Muscle of leg (tissue), 3 donors: ENCODE measurements at regions not wholly inside any gene's neighbourhood (a gene's known extent, or its start where the extent isn't known, plus 50 kb on each side); places are given as distances from the start of the nearest gene placed in this dataset.

ENCODE experiments used
- DNase-seq: peaks from one replicate; pipeline ENCODE4 v3.0.0; 2013
- H3K27ac ChIP-seq: one replicate; pipeline ENCODE4 v1.5.1; 2013; ENCODE audit warnings: mild to moderate bottlenecking, low read length, control low read depth
- H3K27me3 ChIP-seq: one replicate; pipeline ENCODE4 v1.6.1; 2013; ENCODE audit warnings: low read length; ENCODE audit not compliant: control insufficient read depth, insufficient read depth
- H3K36me3 ChIP-seq: one replicate; pipeline ENCODE4 v1.6.1; 2013; ENCODE audit warnings: low read length; ENCODE audit not compliant: control insufficient read depth, insufficient read depth
- H3K4me1 ChIP-seq: one replicate; pipeline ENCODE4 v1.6.1; 2013; ENCODE audit warnings: low read length; ENCODE audit not compliant: control insufficient read depth, insufficient read depth
- H3K4me3 ChIP-seq: one replicate; pipeline ENCODE4 v1.5.1; 2013; ENCODE audit warnings: low read length, control low read depth
- H3K9me3 ChIP-seq: replicated peaks from 2 replicates; pipeline ENCODE4 v1.6.1; 2013; ENCODE audit warnings: low read depth, low read length; ENCODE audit not compliant: control insufficient read depth
- WGBS: methylation state at CpG from one replicate; pipeline ENCODE4 v1.1.5; 2013; ENCODE audit warnings: missing lambda C conversion rate; ENCODE audit not compliant: insufficient coverage; 5-methylcytosine and 5-hydroxymethylcytosine counted together

GRCh38 chr14:89053303-89053702 is 228.9 kb downstream of the TTC8 start:
- no peak overlapping the region for H3K4me3 ChIP-seq
- no peaks in the 10 kb centered on the region for H3K27me3 ChIP-seq
- DNase-seq: no peak
- H3K9me3 ChIP-seq: peaks cover 2% of the 10 kb centered on the region
- no peaks in the 10 kb centered on the region for H3K4me1 ChIP-seq
- H3K27ac ChIP-seq: no peak overlapping the region
- WGBS: no CpG with 5 or more reads among the region's 5 CpGs
- no peaks in the 10 kb centered on the region for H3K36me3 ChIP-seq

GRCh38 chr14:89056394-89056793 is 231.9 kb downstream of the TTC8 start:
- no peak overlapping the region for H3K27ac ChIP-seq
- no peaks in the 10 kb centered on the region for H3K36me3 ChIP-seq
- H3K27me3 ChIP-seq: no peaks in the 10 kb centered on the region
- H3K9me3 ChIP-seq: peaks cover 2% of the 10 kb centered on the region
- H3K4me1 ChIP-seq: peaks cover 3% of the 10 kb centered on the region
- 97% methylated on average over 3 of the region's 4 CpGs for WGBS
- H3K4me3 ChIP-seq: no peak overlapping the region
- no peak for DNase-seq

- WGBS: no CpG with 5 or more reads among the region's 3 CpGs
- Histone ChIP-seq H3K4me1 (peaks cover 3% of the 10 kb centered on the region), H3K27me3 (no peaks in the 10 kb centered on the region), H3K4me3 (no peak overlapping the region), H3K36me3 (no peaks in the 10 kb centered on the region), H3K9me3 (peaks cover 2% of the 10 kb centered on the region), H3K27ac (no peak overlapping the region)
- no peak for DNase-seq
Measured at GRCh38 chr14:89058697-89059096, 234.2 kb downstream of the TTC8 start.

GRCh38 chr14:89060191-89060590 is 235.7 kb downstream of the TTC8 start:
- Histone ChIP-seq H3K36me3 (no peaks in the 10 kb centered on the region), H3K4me1 (peaks cover 3% of the 10 kb centered on the region), H3K9me3 (peaks cover 2% of the 10 kb centered on the region), H3K27me3 (no peaks in the 10 kb centered on the region), H3K27ac (no peak overlapping the region), H3K4me3 (no peak overlapping the region)
- DNase-seq: no peak

GRCh38 chr14:89061696-89062095 is 237.2 kb downstream of the TTC8 start:
- Histone ChIP-seq H3K9me3 (peaks cover 2% of the 10 kb centered on the region), H3K36me3 (no peaks in the 10 kb centered on the region), H3K4me1 (peaks cover 3% of the 10 kb centered on the region), H3K27me3 (no peaks in the 10 kb centered on the region), H3K27ac (no peak overlapping the region), H3K4me3 (no peak overlapping the region)
- no CpG with 5 or more reads among the region's 1 CpG for WGBS
- no peak for DNase-seq

- DNase-seq: no peak
- no peaks in the 10 kb centered on the region for H3K27me3 ChIP-seq
- no peak overlapping the region for H3K4me3 ChIP-seq
- H3K9me3 ChIP-seq: no peaks in the 10 kb centered on the region
- no peaks in the 10 kb centered on the region for H3K36me3 ChIP-seq
- H3K4me1 ChIP-seq: peaks cover 3% of the 10 kb centered on the region
- H3K27ac ChIP-seq: no peak overlapping the region
- no CpG with 5 or more reads among the region's 2 CpGs for WGBS
Measured at GRCh38 chr14:89065879-89066278, 241.4 kb downstream of the TTC8 start.

- Histone ChIP-seq H3K4me1 (no peaks in the 10 kb centered on the region), H3K36me3 (no peaks in the 10 kb centered on the region), H3K27me3 (no peaks in the 10 kb centered on the region), H3K27ac (no peak overlapping the region), H3K4me3 (no peak overlapping the region), H3K9me3 (no peaks in the 10 kb centered on the region)
- WGBS: 68% methylated on average over 7 of the region's 12 CpGs
- DNase-seq: no peak
Measured at GRCh38 chr14:89067293-89067972, 243.0 kb downstream of the TTC8 start.

GRCh38 chr14:89078021-89078795 is 253.8 kb downstream of the TTC8 start:
- no peak overlapping the region for H3K27ac ChIP-seq
- no peaks in the 10 kb centered on the region for H3K4me1 ChIP-seq
- 70% methylated on average over 14 of the region's 16 CpGs for WGBS
- H3K27me3 ChIP-seq: no peaks in the 10 kb centered on the region
- no peaks in the 10 kb centered on the region for H3K36me3 ChIP-seq
- no peak overlapping the region for H3K4me3 ChIP-seq
- DNase-seq: no peak
- H3K9me3 ChIP-seq: no peaks in the 10 kb centered on the region

- WGBS: 6% methylated on average over 7 of the region's 12 CpGs
- no peaks in the 10 kb centered on the region for H3K27me3 ChIP-seq
- H3K4me1 ChIP-seq: peaks cover 25% of the 10 kb centered on the region
- peak; percentile 98 for DNase-seq
- peak overlapping the region; percentile 88 for H3K27ac ChIP-seq
- no peaks in the 10 kb centered on the region for H3K9me3 ChIP-seq
- H3K36me3 ChIP-seq: no peaks in the 10 kb centered on the region
- H3K4me3 ChIP-seq: no peak overlapping the region
Measured at GRCh38 chr14:89085231-89085731, 260.8 kb downstream of the TTC8 start.

GRCh38 chr14:89085737-89086382 is 261.4 kb downstream of the TTC8 start:
- peak overlapping the region; percentile 79 for H3K27ac ChIP-seq
- H3K9me3 ChIP-seq: no peaks in the 10 kb centered on the region
- DNase-seq: no peak
- 18% methylated on average over 3 of the region's 9 CpGs for WGBS
- no peaks in the 10 kb centered on the region for H3K27me3 ChIP-seq
- no peak overlapping the region for H3K4me3 ChIP-seq
- no peaks in the 10 kb centered on the region for H3K36me3 ChIP-seq
- peaks cover 25% of the 10 kb centered on the region for H3K4me1 ChIP-seq
